Fibroblast of villous mesenchyme (primary cell): ENCODE measurements at regions not wholly inside any gene's neighbourhood (a gene's known extent, or its start where the extent isn't known, plus 50 kb on each side); places are given as distances from the start of the nearest gene placed in this dataset.
"Not testable (repeated sequence)": the region's sequence is repeated elsewhere in the genome, so short reads cannot be mapped to it uniquely, and the experiment has no call there.

Source experiments
- DNase-seq: peaks from one replicate; pipeline ENCODE4 v3.0.0-alpha.2; 2010; ENCODE audit warnings: low read depth
- H3K4me3 ChIP-seq: 2 replicates; pipeline ENCODE4 v1.5.1; 2011; ENCODE audit warnings: low read depth, mild to moderate bottlenecking, low read length
- TF ChIP-seq, protein P1 (sequence below): IDR thresholded peaks from 2 replicates; pipeline ENCODE4 v1.5.1; 2012; ENCODE audit warnings: low read depth, mild to moderate bottlenecking, low read length; ENCODE audit not compliant: insufficient read depth

DNA sequence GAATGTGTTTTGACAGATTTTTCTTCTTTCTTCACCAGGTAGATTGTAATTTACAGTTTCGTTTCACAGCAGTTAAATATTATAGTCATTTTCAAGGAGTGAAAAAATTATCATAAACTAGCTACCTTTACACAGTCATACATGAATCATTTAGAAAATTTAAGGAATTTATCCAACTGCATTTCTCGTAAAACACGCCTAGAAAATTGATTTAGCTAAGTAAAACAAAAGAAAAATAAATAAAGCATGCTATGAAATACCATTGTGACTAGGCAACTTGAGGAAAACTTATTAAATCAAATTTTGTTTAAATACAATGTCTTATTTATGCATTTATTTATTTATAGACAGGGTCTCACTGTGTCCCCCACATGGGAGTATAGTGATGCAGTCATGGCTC lies 109.9 kb upstream of the EMB start:
- H3K4me3 ChIP-seq, result no peak overlapping the region
- DNase-seq, result no peak
- TF ChIP-seq, protein P1, sequence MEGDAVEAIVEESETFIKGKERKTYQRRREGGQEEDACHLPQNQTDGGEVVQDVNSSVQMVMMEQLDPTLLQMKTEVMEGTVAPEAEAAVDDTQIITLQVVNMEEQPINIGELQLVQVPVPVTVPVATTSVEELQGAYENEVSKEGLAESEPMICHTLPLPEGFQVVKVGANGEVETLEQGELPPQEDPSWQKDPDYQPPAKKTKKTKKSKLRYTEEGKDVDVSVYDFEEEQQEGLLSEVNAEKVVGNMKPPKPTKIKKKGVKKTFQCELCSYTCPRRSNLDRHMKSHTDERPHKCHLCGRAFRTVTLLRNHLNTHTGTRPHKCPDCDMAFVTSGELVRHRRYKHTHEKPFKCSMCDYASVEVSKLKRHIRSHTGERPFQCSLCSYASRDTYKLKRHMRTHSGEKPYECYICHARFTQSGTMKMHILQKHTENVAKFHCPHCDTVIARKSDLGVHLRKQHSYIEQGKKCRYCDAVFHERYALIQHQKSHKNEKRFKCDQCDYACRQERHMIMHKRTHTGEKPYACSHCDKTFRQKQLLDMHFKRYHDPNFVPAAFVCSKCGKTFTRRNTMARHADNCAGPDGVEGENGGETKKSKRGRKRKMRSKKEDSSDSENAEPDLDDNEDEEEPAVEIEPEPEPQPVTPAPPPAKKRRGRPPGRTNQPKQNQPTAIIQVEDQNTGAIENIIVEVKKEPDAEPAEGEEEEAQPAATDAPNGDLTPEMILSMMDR, result no peak

DNA sequence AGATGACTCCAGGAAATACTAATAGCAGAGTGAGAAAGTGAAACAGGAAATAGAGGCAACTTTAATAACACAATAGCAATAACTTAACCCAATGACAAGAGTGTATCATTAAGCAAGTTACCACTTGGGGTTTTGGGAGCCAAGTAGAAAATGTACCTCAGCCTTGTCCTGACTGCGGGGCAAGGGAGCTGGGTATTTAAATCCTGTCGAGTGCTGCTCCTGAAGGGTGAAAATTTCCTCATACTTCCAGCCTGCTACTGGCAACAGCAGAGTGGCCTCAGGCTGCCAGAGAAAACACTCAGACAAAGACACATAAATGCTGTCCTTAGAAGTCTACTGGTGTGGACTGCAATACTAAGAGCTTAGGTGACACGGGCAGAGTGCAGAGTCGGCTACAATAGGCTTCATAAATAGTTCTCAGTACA lies 112.5 kb upstream of the EMB start:
- no peak overlapping the region for H3K4me3 ChIP-seq
- TF ChIP-seq, protein P1, result no peak
- no peak for DNase-seq

DNA sequence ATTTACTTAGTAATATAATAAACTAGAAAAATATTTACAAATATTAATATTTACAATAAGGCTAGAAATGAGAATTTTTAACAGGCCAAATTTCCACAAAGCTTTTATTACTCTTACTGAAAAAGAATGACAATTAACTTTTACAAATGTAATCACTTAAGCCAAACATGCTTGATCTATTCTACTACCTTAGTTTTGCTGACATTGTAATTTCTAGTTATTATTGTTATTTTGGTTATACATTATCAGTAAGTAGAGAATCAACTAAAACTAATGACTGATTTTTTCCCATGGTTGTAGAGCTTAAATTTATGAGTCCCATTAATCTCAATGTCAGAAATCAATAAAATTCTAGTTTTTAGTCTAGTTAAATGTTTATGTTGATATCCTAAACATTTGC lies 107.8 kb upstream of the PARP8 start:
- DNase-seq, H3K4me3 ChIP-seq: not testable (repeated sequence)

DNA sequence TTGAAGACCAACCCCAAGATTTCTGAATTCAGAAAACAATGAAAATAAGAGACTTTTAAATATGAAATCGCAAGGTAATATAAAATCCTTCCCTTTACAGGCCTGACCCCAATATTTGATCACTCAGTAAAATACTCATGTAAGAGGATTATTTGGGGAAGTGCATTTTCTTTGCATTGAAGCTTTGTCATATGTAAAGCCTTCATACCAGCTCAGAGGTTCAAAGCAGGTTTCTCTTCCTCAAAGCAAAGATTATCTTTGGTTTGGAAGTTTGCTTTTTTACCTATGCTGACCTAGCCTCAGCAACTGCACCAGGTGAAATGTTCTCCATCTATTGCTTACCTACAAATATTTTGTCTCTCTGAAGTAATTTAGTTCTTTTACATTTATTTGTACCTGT lies 106.5 kb upstream of the PARP8 start:
- no peak for DNase-seq
- no peak overlapping the region for H3K4me3 ChIP-seq
- TF ChIP-seq, protein P1, result no peak

DNA sequence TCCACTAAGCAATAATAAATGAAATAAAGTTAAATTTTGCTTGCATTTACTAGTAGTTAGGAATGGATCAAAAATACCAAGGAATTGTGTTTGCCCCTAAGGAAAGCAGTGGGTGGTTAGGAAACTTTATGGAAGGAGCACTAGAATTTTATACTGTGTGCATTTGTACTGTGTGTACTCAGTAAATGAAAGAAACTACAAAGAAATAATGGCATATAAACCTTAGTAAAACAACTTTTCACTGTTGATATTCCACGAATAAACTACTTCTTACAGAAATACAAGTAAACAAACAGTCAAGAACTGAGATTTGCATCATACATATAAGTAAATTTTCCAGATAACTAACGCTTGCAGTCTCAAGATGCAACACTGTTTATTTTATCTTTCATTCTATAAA lies 103.7 kb upstream of the PARP8 start:
- TF ChIP-seq, protein P1, result no peak
- no peak for DNase-seq

DNA sequence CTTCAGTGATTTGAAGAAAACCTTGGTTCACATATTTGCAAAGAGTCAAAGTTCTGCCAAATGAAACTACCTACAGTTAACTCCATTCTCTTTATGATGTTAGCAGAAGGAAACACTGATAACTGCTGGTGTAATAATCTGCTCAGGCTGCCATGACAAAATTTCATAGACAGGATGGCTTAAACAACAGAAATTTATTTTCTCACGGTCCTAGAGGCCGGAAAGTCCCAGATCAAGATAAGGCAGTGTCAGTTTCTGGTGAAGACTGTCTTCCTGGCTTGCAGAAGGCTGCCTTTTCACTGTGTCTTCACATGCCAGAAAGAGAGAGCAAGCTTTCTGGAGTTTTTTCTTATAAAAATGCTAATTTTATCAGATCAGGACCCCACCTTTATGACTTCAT lies 102.4 kb upstream of the PARP8 start:
- no peak for DNase-seq
- TF ChIP-seq, protein P1, result no peak
- no peak overlapping the region for H3K4me3 ChIP-seq

More for the DNA sequence above, 103.7 kb upstream of the PARP8 start:
- no peak overlapping the region for H3K4me3 ChIP-seq

DNA sequence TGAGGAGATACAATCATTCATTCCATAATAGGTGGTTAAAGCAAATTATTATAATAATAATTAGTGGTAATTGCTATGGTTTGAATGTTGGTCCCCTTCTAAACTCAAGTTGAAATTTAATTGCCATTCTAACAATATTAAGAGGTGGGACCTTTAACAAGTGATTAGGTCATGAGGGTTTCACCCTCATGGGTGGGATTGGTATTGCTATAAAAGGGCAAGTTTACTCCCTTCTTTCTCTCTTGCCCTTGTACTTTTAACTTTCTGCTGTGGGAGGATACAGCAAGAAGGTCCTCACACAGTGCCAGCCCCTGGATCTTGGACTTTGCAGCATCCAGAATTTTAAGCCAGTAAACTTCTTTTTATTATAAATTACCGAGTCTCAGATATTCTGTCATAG lies 101.9 kb upstream of the PARP8 start:
- no peak overlapping the region for H3K4me3 ChIP-seq
- TF ChIP-seq, protein P1, result no peak
- DNase-seq, result no peak
